Neural cell (in vitro differentiated cells): ENCODE measurements at regions not wholly inside any gene's neighbourhood (a gene's known extent, or its start where the extent isn't known, plus 50 kb on each side); places are given as distances from the start of the nearest gene placed in this dataset.

Experiments
- H2AFZ ChIP-seq: fragments of 200-600, 300-800 bp; sonication (generic), shearing (Covaris generic); 2 replicates; pipeline ENCODE4 v1.6.0; 2014; ENCODE audit warnings: low read depth, mild to moderate bottlenecking, antibody characterized with exemption, low read length, moderate library complexity
- H3F3A ChIP-seq: fragments of 200-600 bp; shearing (Covaris generic); 2 replicates; pipeline ENCODE4 v1.6.1; 2016; ENCODE audit warnings: mild to moderate bottlenecking, moderate library complexity, mixed read lengths, antibody characterized with exemption, low read length; ENCODE audit not compliant: insufficient read depth, poor library complexity, severe bottlenecking
- H3K27ac ChIP-seq: fragments of 200-600, 300-800 bp; sonication (generic), shearing (Covaris generic); 2 replicates; pipeline ENCODE4 v1.5.1; 2014; ENCODE audit warnings: mild to moderate bottlenecking, low read length, moderate library complexity
- H3K27me3 ChIP-seq: fragments of 300-800, 200-600 bp; sonication (generic), shearing (Covaris generic); 2 replicates; pipeline ENCODE4 v1.6.0; 2014; ENCODE audit warnings: mild to moderate bottlenecking, low read depth, low read length, moderate library complexity; ENCODE audit not compliant: insufficient read depth
- H3K36me3 ChIP-seq: fragments of 300-800, 200-600 bp; sonication (generic), shearing (Covaris generic); 2 replicates; pipeline ENCODE4 v1.5.1; 2014; ENCODE audit warnings: mild to moderate bottlenecking, antibody characterized with exemption, low read length, moderate library complexity; ENCODE audit not compliant: insufficient read depth
- H3K4me2 ChIP-seq: fragments of 300-800, 200-600 bp; sonication (generic), shearing (Covaris generic); 2 replicates; pipeline ENCODE4 v1.6.0; 2014; ENCODE audit warnings: mild to moderate bottlenecking, low read length
- H3K4me3 ChIP-seq: fragments of 300-800, 200-600 bp; sonication (generic), shearing (Covaris generic); 2 replicates; pipeline ENCODE4 v1.5.1; 2014; ENCODE audit warnings: mild to moderate bottlenecking, low read length, moderate library complexity
- H3K79me2 ChIP-seq: fragments of 200-600 bp; shearing (Covaris generic); replicated peaks from 2 replicates; pipeline ENCODE4 v1.6.0; 2014; ENCODE audit warnings: mild to moderate bottlenecking, low read length, moderate library complexity; ENCODE audit not compliant: insufficient read depth
- H3K9ac ChIP-seq: fragments of 300-800, 200-600 bp; sonication (generic), shearing (Covaris generic); 2 replicates; pipeline ENCODE4 v1.6.1; 2016; ENCODE audit warnings: mild to moderate bottlenecking, low read length, mixed read lengths
- H3K9me2 ChIP-seq: fragments of 200-600 bp; shearing (Covaris generic); 2 replicates; pipeline ENCODE4 v1.6.1; 2016; ENCODE audit warnings: mild to moderate bottlenecking, low read length, mixed read lengths; ENCODE audit not compliant: insufficient read depth
- H3K9me3 ChIP-seq: fragments of 200-600, 300-800 bp; sonication (generic), shearing (Covaris generic); 2 replicates; pipeline ENCODE4 v1.6.1; 2016; ENCODE audit warnings: mild to moderate bottlenecking, mixed run types, low read length, moderate library complexity, mixed read lengths
- H4K20me1 ChIP-seq: fragments of 200-600 bp; shearing (Covaris generic); 2 replicates; pipeline ENCODE4 v1.6.1; 2016; ENCODE audit warnings: mild to moderate bottlenecking, mixed run types; ENCODE audit not compliant: insufficient read depth
- CTCF ChIP-seq: fragments of 450-650 bp; IDR thresholded peaks from 2 replicates; pipeline ENCODE4 v1.5.1; 2014; ENCODE audit warnings: antibody characterized with exemption, mild to moderate bottlenecking, moderate library complexity; ENCODE audit not compliant: poor library complexity, severe bottlenecking
- EP300 ChIP-seq: fragments of 450-650 bp; conservative IDR thresholded peaks from 2 replicates; pipeline ENCODE4 v1.6.1; 2014; ENCODE audit warnings: antibody characterized with exemption, mild to moderate bottlenecking, moderate library complexity; ENCODE audit not compliant: poor library complexity, severe bottlenecking
- EZH2 ChIP-seq: fragments of 200-600, 300-800 bp; shearing (Covaris generic), sonication (generic); IDR thresholded peaks from 2 replicates; pipeline ENCODE4 v1.6.1; 2014; ENCODE audit warnings: antibody characterized with exemption, low read length, borderline replicate concordance, mild to moderate bottlenecking; ENCODE audit not compliant: insufficient read depth, poor library complexity, severe bottlenecking
- MXI1 ChIP-seq: fragments of 450-650 bp; conservative IDR thresholded peaks from 2 replicates; pipeline ENCODE4 v1.6.1; 2014; ENCODE audit warnings: antibody characterized with exemption, mild to moderate bottlenecking; ENCODE audit not compliant: poor library complexity, severe bottlenecking
- POLR2AphosphoS5 ChIP-seq: IDR thresholded peaks from 2 replicates; pipeline ENCODE4 v1.6.1; 2012
- RAD21 ChIP-seq: fragments of 450-650 bp; conservative IDR thresholded peaks from 2 replicates; pipeline ENCODE4 v1.6.1; 2014; ENCODE audit warnings: antibody characterized with exemption, mild to moderate bottlenecking, moderate library complexity
- REST ChIP-seq: IDR thresholded peaks from 2 replicates; pipeline ENCODE4 v1.6.1; 2012; ENCODE audit warnings: borderline replicate concordance
- SMC3 ChIP-seq: fragments of 450-650 bp; conservative IDR thresholded peaks from 2 replicates; pipeline ENCODE4 v1.6.1; 2014; ENCODE audit warnings: antibody characterized with exemption, mild to moderate bottlenecking, moderate library complexity; ENCODE audit not compliant: poor library complexity
- TAF1 ChIP-seq: IDR thresholded peaks from 2 replicates; pipeline ENCODE4 v1.6.1; 2012; ENCODE audit warnings: low read depth

- TF ChIP-seq CTCF, result no peak
- no peak for TF ChIP-seq TAF1
Observed at GRCh38 chr15:94081829-94082228, 149.5 kb upstream of the MCTP2 start (continued).

GRCh38 chr15:94080989-94081605 lies 150.3 kb upstream of the MCTP2 start:
- Histone ChIP-seq H3K27me3 (no peaks in the 10 kb centered on the region), H3K4me3 (no peak overlapping the region), H3K79me2 (no peaks in the 10 kb centered on the region), H2AFZ (no peak overlapping the region), H3K36me3 (no peaks in the 10 kb centered on the region), H3K4me2 (no peak overlapping the region), H3K9ac (no peak overlapping the region), H3K27ac (no peak overlapping the region), H3F3A (no peaks in the 10 kb centered on the region), H3K9me2 (no peaks in the 10 kb centered on the region), H4K20me1 (no peaks in the 10 kb centered on the region), H3K9me3 (no peaks in the 10 kb centered on the region)
- TF ChIP-seq TAF1 (no peak), EP300 (no peak), SMC3 (no peak), RAD21 (no peak), POLR2AphosphoS5 (no peak), CTCF (no peak), REST (no peak), MXI1 (no peak), EZH2 (no peak)
